Neuronal stem cell (in vitro differentiated cells): ENCODE measurements at regions not wholly inside any gene's neighbourhood (a gene's known extent, or its start where the extent isn't known, plus 50 kb on each side); places are given as distances from the start of the nearest gene placed in this dataset.
A peak's percentile ranks its signal among the peaks of the same experiment; 100 is the strongest.

Source experiments
- DNase-seq: peaks from one replicate; pipeline ENCODE4 v3.0.0-alpha.2; 2013; ENCODE audit warnings: low spot score
- H2AFZ ChIP-seq: one replicate; pipeline ENCODE4 v1.6.1; 2013; ENCODE audit warnings: mild to moderate bottlenecking, low read length, inconsistent platforms
- H2AK5ac ChIP-seq: 2 replicates; pipeline ENCODE4 v1.6.1; 2013; ENCODE audit warnings: low read depth, mild to moderate bottlenecking, inconsistent platforms, low read length, moderate library complexity, mixed read lengths
- H2BK120ac ChIP-seq: 2 replicates; pipeline ENCODE4 v1.6.1; 2013; ENCODE audit warnings: low read depth, mild to moderate bottlenecking, inconsistent platforms, low read length, moderate library complexity, mixed read lengths
- H2BK12ac ChIP-seq: one replicate; pipeline ENCODE4 v1.6.1; 2013; ENCODE audit warnings: low read length, inconsistent platforms
- H2BK15ac ChIP-seq: 2 replicates; pipeline ENCODE4 v1.6.1; 2013; ENCODE audit warnings: mild to moderate bottlenecking, low read length, inconsistent platforms, mixed read lengths
- H2BK5ac ChIP-seq: one replicate; pipeline ENCODE4 v1.6.1; 2013; ENCODE audit warnings: inconsistent platforms, mild to moderate bottlenecking, low read length, moderate library complexity
- H3K14ac ChIP-seq: one replicate; pipeline ENCODE4 v1.6.1; 2013; ENCODE audit warnings: low read length, inconsistent platforms
- H3K18ac ChIP-seq: 2 replicates; pipeline ENCODE4 v1.6.1; 2013; ENCODE audit warnings: low read length, inconsistent platforms
- H3K23ac ChIP-seq: 2 replicates; pipeline ENCODE4 v1.6.1; 2013; ENCODE audit warnings: low read depth, mild to moderate bottlenecking, mixed read lengths, low read length, inconsistent platforms; ENCODE audit not compliant: poor library complexity
- H3K27ac ChIP-seq: replicated peaks from 3 replicates; pipeline ENCODE4 v1.5.1; 2013; ENCODE audit warnings: low read length, inconsistent platforms
- H3K27me3 ChIP-seq, 3 experiments: 2 replicates each; pipeline ENCODE4 v1.6.1; 2013; ENCODE audit warnings: low read length in 3 of 3, mild to moderate bottlenecking in 2 of 3, inconsistent platforms in 1 of 3, low read depth in 1 of 3, mixed read lengths in 1 of 3, moderate library complexity in 1 of 3; ENCODE audit not compliant: control insufficient read depth in 3 of 3, insufficient read depth in 3 of 3
- H3K36me3 ChIP-seq, 2 donors: replicated peaks in 1 of 2; 2 replicates each; pipeline ENCODE4 v1.6.1; 2013; ENCODE audit warnings: low read length in 2 of 2; ENCODE audit not compliant: control insufficient read depth in 2 of 2, insufficient read depth in 2 of 2
- H3K4ac ChIP-seq: 2 replicates; pipeline ENCODE4 v1.6.1; 2013; ENCODE audit warnings: inconsistent platforms, mild to moderate bottlenecking, low read length, moderate library complexity
- H3K4me1 ChIP-seq, 2 donors: 1 replicate in 1 of 2; 2 replicates in 1 of 2; pipeline ENCODE4 v1.6.1; 2013; ENCODE audit warnings: low read length in 2 of 2, low read depth in 1 of 2; ENCODE audit not compliant: control insufficient read depth in 2 of 2, insufficient read depth in 1 of 2
- H3K4me2 ChIP-seq: one replicate; pipeline ENCODE4 v1.6.1; 2013; ENCODE audit warnings: mild to moderate bottlenecking, low read length, inconsistent platforms; ENCODE audit not compliant: insufficient read depth, poor library complexity, severe bottlenecking
- H3K4me3 ChIP-seq, 2 donors: 2 replicates each; pipeline ENCODE4 v1.5.1; 2013; ENCODE audit warnings: low read length in 2 of 2, mild to moderate bottlenecking in 2 of 2, inconsistent platforms in 1 of 2, moderate library complexity in 1 of 2
- H3K79me1 ChIP-seq: one replicate; pipeline ENCODE4 v1.6.1; 2013; ENCODE audit warnings: low read depth, mild to moderate bottlenecking, inconsistent platforms, low read length, moderate library complexity
- H3K9ac ChIP-seq: one replicate; pipeline ENCODE4 v1.6.1; 2013; ENCODE audit warnings: mild to moderate bottlenecking, low read depth, low read length, inconsistent platforms; ENCODE audit not compliant: poor library complexity
- H3K9me3 ChIP-seq, 2 donors: replicated peaks in 1 of 2; 2 replicates each; pipeline versions ENCODE3 to v1.6.1; 2013; ENCODE audit warnings: low read length in 2 of 2, mild to moderate bottlenecking in 2 of 2, inconsistent platforms in 1 of 2, low read depth in 1 of 2, mixed read lengths in 1 of 2, moderate library complexity in 1 of 2; ENCODE audit not compliant: control insufficient read depth in 2 of 2, insufficient read depth in 1 of 2
- H4K8ac ChIP-seq: one replicate; pipeline ENCODE4 v1.6.1; 2013; ENCODE audit warnings: low read depth, mild to moderate bottlenecking, inconsistent platforms, low read length, moderate library complexity
- H4K91ac ChIP-seq: one replicate; pipeline ENCODE4 v1.6.1; 2013; ENCODE audit warnings: low read length, low read depth, mild to moderate bottlenecking, inconsistent platforms; ENCODE audit not compliant: poor library complexity
- whole genome bisulfite sequencing, 2 donors: extraction: QIAGEN DNeasy Blood & Tissue Kit; methylation state at CpG; one replicate each; pipeline ENCODE4 v1.1.7; 2013; ENCODE audit warnings: missing lambda C conversion rate in 2 of 2, mixed read lengths in 1 of 2; ENCODE audit not compliant: insufficient read length in 2 of 2, insufficient replicate concordance in 1 of 2; ENCODE audit errors: extremely low coverage in 2 of 2; 5-methylcytosine and 5-hydroxymethylcytosine counted together

DNA sequence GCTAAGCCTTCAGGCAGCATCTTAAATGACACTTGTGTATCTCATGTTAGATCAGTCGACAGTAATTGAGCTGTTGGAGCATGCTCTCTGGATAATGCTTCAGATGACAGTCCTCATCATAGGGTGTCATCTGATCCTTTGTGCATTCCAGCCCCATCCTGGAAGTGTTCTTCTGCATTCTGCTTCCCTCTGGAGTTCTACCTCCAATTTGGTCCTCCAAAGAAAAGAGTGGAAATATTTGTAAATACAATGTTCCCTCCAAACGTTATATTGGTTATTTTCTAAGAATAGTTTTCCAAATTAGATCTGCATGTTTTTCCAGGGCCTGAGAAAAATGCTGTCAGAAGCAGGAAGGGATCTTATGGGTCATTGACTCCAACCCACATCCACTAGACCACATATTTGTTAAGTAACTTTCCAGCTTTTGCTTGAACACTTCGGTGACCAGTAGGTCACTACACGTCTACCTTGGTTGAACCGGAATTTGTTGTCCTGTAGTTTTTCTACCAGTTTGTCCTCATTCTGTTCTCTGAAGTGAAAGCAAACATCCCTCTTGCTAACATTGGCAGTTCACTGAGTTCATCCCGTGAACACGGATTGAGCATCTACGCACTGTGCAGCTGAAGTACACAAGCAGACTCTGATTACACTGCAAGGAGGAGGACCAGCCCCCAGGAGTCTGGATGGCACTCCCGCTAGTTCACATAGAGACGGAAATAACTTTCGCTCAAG is 136.0 kb downstream of the TLR5 start:
- Histone ChIP-seq H3K36me3 (peaks cover 19 to 42% of the 10 kb centered on the region in 2 donors), H3K4me3 (no peak overlapping the region)
- WGBS, 2 donors = no CpG with 5 or more reads among the region's 11 CpGs

GRCh38 chr1:223007935-223008334 is 135.1 kb downstream of the TLR5 start:
- no peak overlapping the region for H3K23ac ChIP-seq
- H3K27me3 ChIP-seq = no peaks in the 10 kb centered on the region
- no peak overlapping the region for H4K8ac ChIP-seq
- no peak overlapping the region for H2AK5ac ChIP-seq
- no peaks in the 10 kb centered on the region for H3K79me1 ChIP-seq
- DNase-seq = no peak
- no peak overlapping the region for H3K4me3 ChIP-seq
- H4K91ac ChIP-seq = no peak overlapping the region
- no peak overlapping the region for H2BK15ac ChIP-seq
- H3K4me2 ChIP-seq = no peak overlapping the region
- H2BK12ac ChIP-seq = no peak overlapping the region
- no peak overlapping the region for H3K27ac ChIP-seq
- H3K4me1 ChIP-seq = peaks cover 8 to 19% of the 10 kb centered on the region in 2 donors
- no peak overlapping the region for H2BK120ac ChIP-seq
- no peaks in the 10 kb centered on the region for H3K9me3 ChIP-seq
- no peak overlapping the region for H3K18ac ChIP-seq
- H3K36me3 ChIP-seq = peaks cover 15 to 33% of the 10 kb centered on the region in 2 donors
- WGBS, 2 donors = no CpG with 5 or more reads among the region's 7 CpGs
- H2BK5ac ChIP-seq = no peak overlapping the region
- no peak overlapping the region for H3K4ac ChIP-seq
- H2AFZ ChIP-seq = no peak overlapping the region
- no peak overlapping the region for H3K14ac ChIP-seq
- H3K9ac ChIP-seq = no peak overlapping the region

More for the DNA sequence above, 136.0 kb downstream of the TLR5 start:
- Histone ChIP-seq H3K18ac (peak overlapping the region; percentile 23), H3K4ac (no peak overlapping the region), H3K9ac (no peak overlapping the region), H3K27ac (peak overlapping the region; percentile 33), H3K14ac (no peak overlapping the region), H4K91ac (no peak overlapping the region), H3K23ac (no peak overlapping the region), H2BK5ac (no peak overlapping the region), H2BK120ac (no peak overlapping the region), H3K4me2 (no peak overlapping the region), H3K27me3 (no peaks in the 10 kb centered on the region), H3K9me3 (no peaks in the 10 kb centered on the region), H3K79me1 (no peaks in the 10 kb centered on the region), H2AFZ (no peak overlapping the region), H2AK5ac (no peak overlapping the region), H4K8ac (no peak overlapping the region), H2BK12ac (peak overlapping the region; percentile 86), H2BK15ac (no peak overlapping the region), H3K4me1 (peaks cover 8 to 18% of the 10 kb centered on the region in 2 donors)
- DNase-seq = no peak

GRCh38 chr1:223008808-223009207 is 134.2 kb downstream of the TLR5 start:
- H2BK5ac ChIP-seq = no peak overlapping the region
- H2BK12ac ChIP-seq = no peak overlapping the region
- H3K4me1 ChIP-seq = peaks cover 8 to 19% of the 10 kb centered on the region in 2 donors
- no peak overlapping the region for H3K18ac ChIP-seq
- H3K9ac ChIP-seq = no peak overlapping the region
- H2BK15ac ChIP-seq = no peak overlapping the region
- no peak overlapping the region for H2AFZ ChIP-seq
- DNase-seq = no peak
- H3K36me3 ChIP-seq = peaks cover 11 to 24% of the 10 kb centered on the region in 2 donors
- no peak overlapping the region for H3K14ac ChIP-seq
- H3K4ac ChIP-seq = no peak overlapping the region
- H2AK5ac ChIP-seq = no peak overlapping the region
- no peak overlapping the region for H2BK120ac ChIP-seq
- no peaks in the 10 kb centered on the region for H3K27me3 ChIP-seq
- no peak overlapping the region for H4K8ac ChIP-seq
- no peaks in the 10 kb centered on the region for H3K79me1 ChIP-seq
- no peaks in the 10 kb centered on the region for H3K9me3 ChIP-seq
- H3K4me2 ChIP-seq = no peak overlapping the region
- H3K27ac ChIP-seq = no peak overlapping the region
- WGBS, 2 donors = no CpG with 5 or more reads among the region's 2 CpGs
- H3K4me3 ChIP-seq = no peak overlapping the region
- no peak overlapping the region for H4K91ac ChIP-seq
- no peak overlapping the region for H3K23ac ChIP-seq

DNA sequence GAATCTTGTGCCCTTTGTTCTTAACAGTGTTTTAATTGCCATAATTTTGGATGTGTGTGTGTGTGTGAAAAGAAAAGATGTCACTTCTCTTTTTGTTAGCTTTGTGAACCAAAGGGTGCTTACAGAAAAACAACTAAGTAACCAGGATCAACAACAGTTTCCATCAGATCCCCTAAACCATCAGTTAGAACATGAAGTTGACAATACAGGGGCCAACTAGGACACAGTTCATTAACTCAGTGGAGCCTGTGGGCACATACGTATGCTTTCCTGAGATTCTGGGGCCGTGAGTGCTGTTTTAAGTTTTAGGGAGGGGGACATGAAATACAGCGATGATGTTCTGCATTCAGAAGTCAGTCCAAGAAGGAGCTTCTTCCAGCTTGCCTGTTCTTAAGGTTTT is 133.6 kb downstream of the TLR5 start:
- Histone ChIP-seq H3K27ac (peak overlapping the region; percentile 31), H4K8ac (no peak overlapping the region), H3K4me3 (no peak overlapping the region), H3K27me3 (no peaks in the 10 kb centered on the region), H3K79me1 (no peaks in the 10 kb centered on the region), H3K14ac (no peak overlapping the region), H2AFZ (no peak overlapping the region), H2BK5ac (no peak overlapping the region), H3K9ac (no peak overlapping the region), H3K36me3 (peaks cover 5 to 18% of the 10 kb centered on the region in 2 donors), H3K4ac (no peak overlapping the region), H4K91ac (no peak overlapping the region), H3K23ac (no peak overlapping the region), H2BK15ac (no peak overlapping the region), H3K9me3 (no peaks in the 10 kb centered on the region), H3K4me2 (no peak overlapping the region), H3K18ac (no peak overlapping the region), H3K4me1 (peaks cover 8 to 19% of the 10 kb centered on the region in 2 donors), H2AK5ac (no peak overlapping the region), H2BK12ac (no peak overlapping the region), H2BK120ac (no peak overlapping the region)
- DNase-seq = no peak
- WGBS, 2 donors = no CpG with 5 or more reads among the region's 3 CpGs
